NCI-H2107 treated with DMSO at 0.1 percent for 48 hours (cell line): ENCODE measurements at regions not wholly inside any gene's neighbourhood (a gene's known extent, or its start where the extent isn't known, plus 50 kb on each side); places are given as distances from the start of the nearest gene placed in this dataset.
"Not testable (repeated sequence)": the region's sequence is repeated elsewhere in the genome, so short reads cannot be mapped to it uniquely, and the experiment has no call there.

Experiments used
- DNase-seq: peaks from one replicate; lab custom pipeline; 2025; ENCODE audit not compliant: unreplicated experiment; lab: John Stamatoyannopoulos, UW

- no peak for DNase-seq
These were observed 123.1 kb upstream of the PRMT8 start for GRCh38 chr12:3367750-3368444.

DNA sequence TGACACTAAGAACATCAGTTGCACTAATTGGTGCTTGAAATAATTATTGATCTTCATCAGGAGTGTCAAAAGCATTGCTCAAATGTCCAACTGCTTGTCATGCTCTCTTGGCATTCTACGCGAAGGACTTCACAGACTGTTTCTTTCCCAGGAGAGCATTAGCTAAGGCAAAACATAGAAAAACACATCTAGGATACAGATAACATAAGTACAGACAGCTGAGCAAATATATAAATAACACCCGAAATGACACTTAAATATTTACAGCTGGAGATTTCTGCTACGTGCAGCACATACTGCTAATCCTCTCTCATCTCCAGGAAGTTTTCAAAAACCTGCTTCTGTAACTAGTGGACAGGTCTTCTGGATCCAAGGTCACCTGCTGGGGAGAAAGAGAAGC lies 120.0 kb upstream of the PRMT8 start:
- DNase-seq: peak; percentile 79

- DNase-seq: no peak
These were observed 115.7 kb upstream of the PRMT8 start for GRCh38 chr12:3375326-3375725.

- DNase-seq: no peak
These were observed 114.1 kb upstream of the PRMT8 start for GRCh38 chr12:3376779-3377455.

GRCh38 chr12:3378655-3379054 lies 112.3 kb upstream of the PRMT8 start:
- DNase-seq: no peak

GRCh38 chr12:3379079-3379478 lies 111.9 kb upstream of the PRMT8 start:
- DNase-seq: no peak

- no peak for DNase-seq
These were observed 110.6 kb upstream of the PRMT8 start for GRCh38 chr12:3380200-3381043.

GRCh38 chr12:3381059-3382047 lies 109.7 kb upstream of the PRMT8 start:
- DNase-seq: peak; percentile 8

DNA sequence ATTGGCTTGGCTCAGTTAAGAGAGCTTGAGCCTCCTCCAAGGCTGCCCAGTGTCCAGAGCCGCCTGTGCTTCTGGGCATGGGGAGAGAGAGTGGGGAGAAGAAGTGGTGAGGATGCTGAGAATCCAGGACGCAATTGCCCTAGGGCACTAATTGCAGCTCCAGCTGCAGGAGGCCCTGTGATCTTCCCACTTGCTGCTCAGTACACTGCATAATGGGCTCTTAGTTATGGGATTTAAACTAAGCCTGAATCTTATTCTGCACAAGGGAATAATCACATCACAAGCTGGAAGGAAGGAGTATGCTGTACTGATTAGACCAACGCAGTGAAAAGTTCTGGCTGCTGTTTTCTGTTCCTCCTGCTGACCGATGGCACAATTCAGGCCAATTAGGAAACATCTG lies 101.0 kb upstream of the PRMT8 start:
- no peak for DNase-seq

DNA sequence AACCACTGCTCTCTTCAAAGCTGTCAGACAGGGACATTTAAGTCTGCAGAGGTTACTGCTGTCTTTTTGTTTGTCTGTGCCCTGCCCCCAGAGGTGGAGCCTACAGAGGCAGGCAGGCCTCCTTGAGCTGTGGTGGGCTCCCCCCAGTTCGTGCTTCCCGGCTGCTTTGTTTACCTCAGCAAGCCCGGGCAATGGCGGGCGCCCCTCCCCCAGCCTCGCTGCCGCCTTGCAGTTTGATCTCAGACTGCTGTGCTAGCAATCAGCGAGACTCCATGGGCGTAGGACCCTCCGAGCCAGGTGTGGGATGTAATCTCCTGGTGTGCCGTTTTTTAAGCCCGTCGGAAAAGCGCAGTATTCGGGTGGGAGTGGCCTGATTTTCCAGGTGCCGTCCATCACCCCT lies 93.4 kb upstream of the PRMT8 start:
- not testable (repeated sequence) for DNase-seq

- no peak for DNase-seq
These were observed 92.7 kb upstream of the PRMT8 start for GRCh38 chr12:3398196-3398789.

GRCh38 chr12:3405821-3406220 lies 85.2 kb upstream of the PRMT8 start:
- no peak for DNase-seq

DNA sequence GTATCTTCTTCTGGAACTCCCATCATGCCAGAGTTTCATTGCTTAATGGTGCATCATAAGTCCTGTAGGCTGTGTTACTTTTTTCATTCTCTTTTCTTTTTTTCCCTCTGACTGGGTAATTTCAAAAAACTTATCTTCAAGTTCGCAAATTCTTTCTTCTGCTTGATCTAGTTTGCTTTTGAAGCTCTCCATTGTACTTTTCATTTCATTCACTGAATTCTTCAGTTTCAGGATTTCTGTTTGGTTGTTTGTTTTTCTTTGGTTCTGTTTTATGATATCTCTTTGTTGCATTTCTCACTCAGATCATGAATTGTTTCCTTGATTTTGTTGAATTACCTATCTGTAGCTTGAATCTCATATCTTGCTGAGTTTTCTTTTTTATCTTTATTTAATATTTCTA lies 83.3 kb upstream of the PRMT8 start:
- DNase-seq: no peak

- no peak for DNase-seq
These were observed 81.3 kb upstream of the PRMT8 start for GRCh38 chr12:3409662-3410061.

DNA sequence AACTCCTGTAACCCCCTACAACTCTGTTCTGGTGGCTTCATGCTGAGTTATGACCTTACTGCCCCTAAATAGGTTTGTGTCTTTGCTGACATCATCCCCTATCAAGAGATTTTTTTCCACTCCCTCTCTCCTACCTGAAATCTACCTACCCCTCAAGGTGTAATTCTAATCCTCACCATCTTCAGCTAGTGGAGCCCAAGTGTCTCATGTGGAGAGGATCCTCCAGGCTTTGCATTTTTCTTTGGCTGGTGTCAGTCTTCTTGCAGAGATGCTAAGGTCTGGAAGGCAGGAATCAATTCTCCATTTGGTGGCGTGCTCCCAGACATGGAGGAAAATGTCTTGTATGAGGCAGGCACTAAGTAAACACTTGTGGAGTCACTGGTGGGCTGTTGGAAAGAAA lies 74.8 kb upstream of the PRMT8 start:
- DNase-seq: no peak

DNA sequence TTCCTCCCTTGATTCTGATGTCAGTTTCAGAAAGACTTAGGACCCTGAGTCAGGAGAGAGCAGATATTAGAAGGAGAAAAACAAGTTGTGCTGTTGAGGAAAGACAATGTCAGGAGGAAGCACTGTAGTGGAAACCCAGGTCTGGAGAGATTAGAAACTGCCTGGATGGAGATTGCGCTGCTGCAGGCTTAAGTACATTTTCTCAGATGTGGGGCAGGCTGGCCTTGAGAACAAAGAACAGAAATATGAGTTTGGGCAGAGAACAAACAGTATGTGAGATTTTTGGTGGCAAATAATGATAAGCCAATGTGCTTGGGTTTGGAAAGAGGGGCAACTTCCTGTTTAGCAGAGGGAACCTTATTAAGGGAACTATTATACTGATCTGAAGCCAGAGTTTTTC lies 74.3 kb upstream of the PRMT8 start:
- DNase-seq: no peak

- no peak for DNase-seq
These were observed 73.9 kb upstream of the PRMT8 start for GRCh38 chr12:3417113-3417512.

- no peak for DNase-seq
These were observed 73.0 kb upstream of the PRMT8 start for GRCh38 chr12:3417937-3418462.

DNA sequence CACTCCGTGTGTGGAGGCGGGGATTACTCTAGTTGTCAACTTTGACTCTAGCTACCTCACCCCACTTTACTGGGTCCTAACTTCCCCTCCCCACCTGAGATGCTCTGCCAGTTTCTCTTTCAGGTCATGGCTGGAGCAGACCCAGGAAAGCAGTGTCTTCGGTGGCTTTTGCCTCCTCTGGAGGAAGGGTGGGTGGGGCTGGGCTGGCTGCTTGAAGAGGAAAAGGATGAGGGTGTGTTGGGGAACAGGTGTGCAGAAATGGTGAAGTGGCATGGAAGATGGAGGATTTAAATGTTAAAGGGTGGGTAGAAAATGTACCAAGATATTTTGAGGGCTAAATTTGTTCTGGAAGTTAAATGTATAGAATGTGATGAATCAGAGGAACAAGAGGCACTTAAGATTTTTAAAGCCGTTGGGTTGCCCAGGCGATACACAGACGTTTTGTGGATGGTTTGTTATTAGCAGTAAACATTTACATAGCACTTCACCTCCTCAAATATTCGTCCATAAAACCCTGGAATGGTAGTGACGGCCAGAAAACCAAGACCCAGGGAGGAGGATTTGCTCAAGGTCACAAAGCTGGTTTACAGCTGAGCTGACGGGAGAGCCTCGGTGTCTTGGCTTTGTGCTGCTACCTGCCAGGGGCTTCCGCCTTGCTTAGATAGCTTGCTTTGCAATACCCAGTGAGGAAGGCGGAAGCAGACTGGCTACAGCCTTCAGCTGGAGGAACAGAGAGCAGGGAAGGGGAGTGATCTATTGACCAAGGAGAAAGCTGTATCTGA lies 72.2 kb upstream of the PRMT8 start:
- DNase-seq: no peak
